AG04450 (cell line): ENCODE measurements at regions not wholly inside any gene's neighbourhood (a gene's known extent, or its start where the extent isn't known, plus 50 kb on each side); places are given as distances from the start of the nearest gene placed in this dataset.

Experiments used
- CTCF ChIA-PET: fragments of 300-600, 350-600 bp; formaldehyde crosslinking; extraction: SDS; loops from one replicate; lab custom pipeline; 2022; ENCODE audit warnings: antibody characterized with exemption, inconsistent platforms; lab: Charles Lee
- POLR2A ChIA-PET: fragments of 350-600 bp; formaldehyde crosslinking; extraction: SDS; loops from one replicate; lab custom pipeline; 2021; ENCODE audit warnings: antibody characterized with exemption, inconsistent platforms; lab: Yijun Ruan, JAX
- DNase-seq: peaks from one replicate; pipeline ENCODE4 v3.0.0-alpha.2; 2011; ENCODE audit warnings: low read depth, low spot score
- H3K27ac ChIP-seq: one replicate; pipeline ENCODE4 v1.5.1; 2012; ENCODE audit warnings: low read depth, low read length, control low read depth
- H3K27me3 ChIP-seq: one replicate; pipeline ENCODE4 v1.6.0; 2012; ENCODE audit warnings: low read length; ENCODE audit not compliant: control insufficient read depth, insufficient read depth
- H3K4me3 ChIP-seq: 2 replicates; pipeline ENCODE4 v1.5.1; 2011; ENCODE audit warnings: mild to moderate bottlenecking, low read depth, low read length, control low read depth
- H3K9me3 ChIP-seq: 2 replicates; pipeline ENCODE4 v1.5.1; 2012; ENCODE audit warnings: low read length; ENCODE audit not compliant: control insufficient read depth, insufficient read depth
- TF ChIP-seq, protein P1 (sequence below): IDR thresholded peaks from 2 replicates; pipeline ENCODE4 v1.5.1; 2011; ENCODE audit warnings: low read depth, low read length, control low read depth, inconsistent platforms

DNA sequence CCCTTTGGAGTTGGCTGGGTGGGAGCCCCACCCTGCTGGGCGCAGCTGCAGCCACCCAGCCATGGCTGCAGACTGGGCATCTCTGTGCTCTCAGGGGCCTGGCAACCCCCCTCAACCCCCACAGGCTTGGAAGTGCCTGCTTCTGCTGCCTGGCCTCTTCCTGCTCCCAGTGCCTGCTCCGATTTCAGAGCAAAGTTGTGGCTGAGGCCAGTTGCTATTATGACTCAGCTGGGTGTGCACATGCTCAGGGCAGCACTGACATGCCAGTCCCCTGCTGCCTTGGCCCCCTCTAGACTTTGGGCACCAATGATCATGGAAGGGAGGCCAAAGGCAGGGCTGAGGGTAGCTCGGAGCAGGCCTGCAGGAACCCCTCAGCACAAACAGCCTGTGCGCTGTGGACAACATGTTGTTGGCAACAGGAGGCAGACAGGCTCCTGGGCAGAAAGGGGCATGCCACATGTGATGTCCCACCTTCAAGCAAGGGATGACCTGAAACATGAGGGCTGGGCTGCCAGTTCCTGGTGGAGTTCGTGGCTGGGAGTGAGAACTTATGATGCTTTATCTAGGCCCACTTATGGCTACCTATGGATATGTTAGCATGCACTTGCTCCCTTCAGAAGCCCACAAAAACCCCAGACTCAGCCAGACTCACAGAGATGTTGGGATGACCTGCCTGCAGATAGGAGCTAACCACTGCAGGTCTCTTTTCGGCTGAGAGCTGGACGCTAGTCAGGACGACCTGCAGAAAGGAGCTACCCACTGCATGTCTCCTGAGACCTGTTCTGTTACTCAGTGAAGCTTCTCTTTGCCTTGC lies 96.4 kb upstream of the AMOTL1 start:
- ChIA-PET POLR2A (no interaction called here), CTCF (no interaction called here)
- H3K4me3 ChIP-seq, result no peak overlapping the region
- H3K9me3 ChIP-seq, result peaks cover 9% of the 10 kb centered on the region
- H3K27me3 ChIP-seq, result peaks cover 8% of the 10 kb centered on the region
- no peak overlapping the region for H3K27ac ChIP-seq
- TF ChIP-seq, protein P1, sequence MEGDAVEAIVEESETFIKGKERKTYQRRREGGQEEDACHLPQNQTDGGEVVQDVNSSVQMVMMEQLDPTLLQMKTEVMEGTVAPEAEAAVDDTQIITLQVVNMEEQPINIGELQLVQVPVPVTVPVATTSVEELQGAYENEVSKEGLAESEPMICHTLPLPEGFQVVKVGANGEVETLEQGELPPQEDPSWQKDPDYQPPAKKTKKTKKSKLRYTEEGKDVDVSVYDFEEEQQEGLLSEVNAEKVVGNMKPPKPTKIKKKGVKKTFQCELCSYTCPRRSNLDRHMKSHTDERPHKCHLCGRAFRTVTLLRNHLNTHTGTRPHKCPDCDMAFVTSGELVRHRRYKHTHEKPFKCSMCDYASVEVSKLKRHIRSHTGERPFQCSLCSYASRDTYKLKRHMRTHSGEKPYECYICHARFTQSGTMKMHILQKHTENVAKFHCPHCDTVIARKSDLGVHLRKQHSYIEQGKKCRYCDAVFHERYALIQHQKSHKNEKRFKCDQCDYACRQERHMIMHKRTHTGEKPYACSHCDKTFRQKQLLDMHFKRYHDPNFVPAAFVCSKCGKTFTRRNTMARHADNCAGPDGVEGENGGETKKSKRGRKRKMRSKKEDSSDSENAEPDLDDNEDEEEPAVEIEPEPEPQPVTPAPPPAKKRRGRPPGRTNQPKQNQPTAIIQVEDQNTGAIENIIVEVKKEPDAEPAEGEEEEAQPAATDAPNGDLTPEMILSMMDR, result no peak
- no peak for DNase-seq

DNA sequence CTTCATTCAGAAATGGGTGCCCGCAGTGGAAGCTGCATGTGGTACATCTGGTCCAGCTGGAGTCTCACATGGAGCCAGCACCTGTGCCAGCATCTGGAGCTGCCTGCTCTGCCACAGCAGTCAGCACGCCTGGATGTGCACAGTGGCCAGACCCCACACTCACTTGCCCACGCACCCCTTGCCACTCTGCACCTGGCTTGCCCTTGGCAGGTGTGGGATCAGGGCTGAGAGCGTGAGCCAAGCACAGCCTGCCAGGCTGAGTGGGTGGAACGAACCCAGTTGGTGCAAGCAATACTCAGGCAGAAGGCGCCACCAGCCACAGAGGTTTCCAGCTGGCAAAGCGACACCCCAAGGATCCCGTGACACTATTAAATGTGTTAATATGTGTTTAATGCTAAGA lies 95.5 kb upstream of the AMOTL1 start:
- ChIA-PET POLR2A (no interaction called here), CTCF (no interaction called here)
- peaks cover 11% of the 10 kb centered on the region for H3K27me3 ChIP-seq
- DNase-seq, result no peak
- TF ChIP-seq, protein P1, result no peak
- H3K4me3 ChIP-seq, result no peak overlapping the region
- peaks cover 9% of the 10 kb centered on the region for H3K9me3 ChIP-seq
- H3K27ac ChIP-seq, result no peak overlapping the region

DNA sequence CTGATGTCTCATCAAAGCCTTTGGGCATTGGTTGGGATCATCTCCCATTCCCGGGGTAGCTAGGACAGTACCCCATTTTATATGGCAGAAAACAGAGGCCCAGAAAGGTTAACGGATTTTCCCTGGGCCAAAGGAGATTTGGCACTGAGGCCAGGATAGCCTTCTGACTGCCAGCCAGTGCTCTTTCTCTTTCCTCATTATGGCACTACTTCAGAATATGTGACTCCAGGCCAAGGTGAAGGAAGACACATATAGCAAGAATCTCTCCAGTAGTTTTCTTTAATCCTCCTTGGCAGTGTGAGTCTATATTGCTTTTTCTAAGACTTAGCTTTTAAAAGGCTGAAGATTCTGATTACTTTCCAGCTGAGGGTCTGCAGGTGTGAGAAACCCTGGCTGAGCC lies 94.8 kb upstream of the AMOTL1 start:
- Histone ChIP-seq H3K9me3 (peaks cover 9% of the 10 kb centered on the region), H3K27me3 (peaks cover 13% of the 10 kb centered on the region), H3K27ac (no peak overlapping the region), H3K4me3 (no peak overlapping the region)
- CTCF ChIA-PET, result no interaction called here
- POLR2A ChIA-PET, result no interaction called here
- no peak for DNase-seq
- TF ChIP-seq, protein P1, result no peak

DNA sequence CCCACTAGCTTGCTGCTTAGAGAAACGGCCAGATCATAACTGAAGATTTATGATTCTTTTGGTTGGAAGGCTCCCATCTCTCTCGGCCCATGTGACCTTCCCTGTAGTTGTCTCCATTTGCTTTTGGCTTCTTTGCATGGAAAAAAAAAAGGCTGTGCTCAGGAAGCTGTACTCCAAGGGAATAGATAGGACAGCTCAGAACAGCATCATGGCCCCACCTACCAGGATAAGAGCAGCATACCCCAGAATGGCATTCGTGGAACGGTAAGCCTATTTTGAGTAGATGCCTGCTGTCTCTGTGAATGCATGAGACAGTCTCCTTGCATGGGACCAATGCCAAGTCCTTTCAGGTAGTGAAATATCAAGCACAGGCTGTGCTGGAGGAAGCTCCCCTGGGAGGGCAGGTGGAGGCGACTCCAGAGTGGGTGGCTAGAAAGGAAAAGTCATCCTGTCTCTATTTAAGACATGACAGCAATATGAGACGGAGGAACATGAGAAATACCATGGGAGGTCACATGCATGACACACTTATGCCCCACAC lies 94.1 kb upstream of the AMOTL1 start:
- Histone ChIP-seq H3K4me3 (no peak overlapping the region), H3K27me3 (peaks cover 10% of the 10 kb centered on the region), H3K9me3 (peaks cover 9% of the 10 kb centered on the region), H3K27ac (no peak overlapping the region)
- POLR2A ChIA-PET, result no interaction called here
- no peak for DNase-seq
- TF ChIP-seq, protein P1, result no peak
- CTCF ChIA-PET, result no interaction called here

DNA sequence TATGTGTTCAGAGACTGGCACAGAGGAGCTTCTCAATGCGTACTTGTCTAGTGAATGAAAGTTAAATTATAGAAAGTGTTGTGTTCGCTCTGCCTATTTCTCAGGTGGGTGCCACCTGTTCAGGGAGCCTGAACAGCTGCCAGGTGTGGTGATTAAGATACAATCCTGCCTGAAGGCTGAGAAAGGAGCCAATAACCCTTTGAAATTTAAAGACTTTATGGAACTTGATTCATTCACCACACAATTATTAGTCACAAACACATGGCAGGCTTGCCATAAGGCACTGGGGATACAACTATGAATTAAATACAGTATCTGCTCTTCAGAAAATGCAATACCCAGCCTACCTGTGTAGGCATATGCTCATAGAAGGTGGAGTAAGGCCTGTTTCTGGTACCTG lies 92.9 kb upstream of the AMOTL1 start:
- H3K27ac ChIP-seq, result no peak overlapping the region
- TF ChIP-seq, protein P1, result no peak
- DNase-seq, result no peak
- peaks cover 22% of the 10 kb centered on the region for H3K27me3 ChIP-seq
- no peak overlapping the region for H3K4me3 ChIP-seq
- peaks cover 9% of the 10 kb centered on the region for H3K9me3 ChIP-seq
- ChIA-PET POLR2A (no interaction called here), CTCF (interaction anchor here (1.1 kb wide), 1 partner anchor 293 kb away, joined by 3 read pairs; no protein-coding TSS in a partner anchor)
